GM18519 (cell line): ENCODE measurements at regions not wholly inside any gene's neighbourhood (a gene's known extent, or its start where the extent isn't known, plus 50 kb on each side); places are given as distances from the start of the nearest gene placed in this dataset.
"Not testable (repeated sequence)": the region's sequence is repeated elsewhere in the genome, so short reads cannot be mapped to it uniquely, and the experiment has no call there.

Experiments used
- ATAC-seq: cut with Tn5 transposase; IDR thresholded peaks from one replicate; pipeline ENCODE4 v1.9.1; 2021; ENCODE audit warnings: mild to moderate bottlenecking, moderate library complexity; ENCODE audit not compliant: unreplicated experiment, low FRiP score

DNA sequence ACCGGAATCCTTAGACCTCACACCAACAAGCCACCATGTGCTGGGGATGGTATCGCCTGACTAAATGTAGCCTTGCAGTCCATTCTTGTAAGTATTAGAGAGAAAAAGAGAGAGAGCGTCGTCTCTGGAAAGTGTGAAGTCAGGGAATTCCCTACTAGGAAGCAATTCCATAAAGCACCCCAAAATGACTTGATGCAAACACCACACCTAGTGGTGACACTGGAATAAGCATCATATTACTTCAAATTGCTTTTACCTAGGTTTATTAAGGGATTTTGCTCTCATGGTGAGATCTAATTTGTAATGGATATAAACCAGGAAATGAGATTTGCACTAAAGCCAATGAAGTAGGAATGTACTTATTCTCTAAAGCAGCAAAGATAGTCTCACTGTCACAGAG lies 111.4 kb upstream of the METTL9 start:
- ATAC-seq = not testable (repeated sequence)

GRCh38 chr16:21499046-21499445 lies 100.3 kb upstream of the METTL9 start:
- not testable (repeated sequence) for ATAC-seq

DNA sequence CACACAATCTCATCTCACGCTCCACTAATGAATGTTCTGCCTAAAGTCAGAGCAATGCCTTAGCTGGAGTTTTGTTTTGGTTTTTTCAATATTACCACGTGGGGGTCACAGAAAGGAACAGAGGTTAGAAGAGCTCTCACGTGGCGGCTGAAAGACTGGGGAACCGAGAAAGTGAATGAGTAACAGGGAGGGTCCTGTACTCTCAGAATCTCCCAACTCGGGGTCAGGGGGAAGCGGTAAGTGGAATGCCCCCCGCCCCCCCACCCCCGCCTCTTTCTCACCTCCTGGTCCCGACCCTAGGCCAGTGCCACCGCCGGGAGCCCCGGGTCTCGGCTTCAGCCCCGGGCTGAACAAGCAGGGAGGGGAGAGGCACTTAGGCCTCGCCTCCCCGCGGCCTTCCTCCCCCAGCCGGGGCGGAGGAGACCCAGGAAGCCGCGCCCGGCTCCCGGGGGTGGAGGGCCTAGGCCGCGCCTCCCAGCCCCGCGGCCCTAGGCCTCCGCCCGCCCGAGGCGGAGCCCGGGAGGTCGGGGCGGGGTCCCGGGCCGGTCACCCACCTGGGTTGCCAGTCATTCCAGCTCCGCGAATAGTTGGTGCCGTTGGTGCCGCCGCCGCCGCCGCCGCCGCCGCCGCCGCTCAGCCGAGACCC lies 98.0 kb upstream of the METTL9 start:
- ATAC-seq = peak; percentile 34

DNA sequence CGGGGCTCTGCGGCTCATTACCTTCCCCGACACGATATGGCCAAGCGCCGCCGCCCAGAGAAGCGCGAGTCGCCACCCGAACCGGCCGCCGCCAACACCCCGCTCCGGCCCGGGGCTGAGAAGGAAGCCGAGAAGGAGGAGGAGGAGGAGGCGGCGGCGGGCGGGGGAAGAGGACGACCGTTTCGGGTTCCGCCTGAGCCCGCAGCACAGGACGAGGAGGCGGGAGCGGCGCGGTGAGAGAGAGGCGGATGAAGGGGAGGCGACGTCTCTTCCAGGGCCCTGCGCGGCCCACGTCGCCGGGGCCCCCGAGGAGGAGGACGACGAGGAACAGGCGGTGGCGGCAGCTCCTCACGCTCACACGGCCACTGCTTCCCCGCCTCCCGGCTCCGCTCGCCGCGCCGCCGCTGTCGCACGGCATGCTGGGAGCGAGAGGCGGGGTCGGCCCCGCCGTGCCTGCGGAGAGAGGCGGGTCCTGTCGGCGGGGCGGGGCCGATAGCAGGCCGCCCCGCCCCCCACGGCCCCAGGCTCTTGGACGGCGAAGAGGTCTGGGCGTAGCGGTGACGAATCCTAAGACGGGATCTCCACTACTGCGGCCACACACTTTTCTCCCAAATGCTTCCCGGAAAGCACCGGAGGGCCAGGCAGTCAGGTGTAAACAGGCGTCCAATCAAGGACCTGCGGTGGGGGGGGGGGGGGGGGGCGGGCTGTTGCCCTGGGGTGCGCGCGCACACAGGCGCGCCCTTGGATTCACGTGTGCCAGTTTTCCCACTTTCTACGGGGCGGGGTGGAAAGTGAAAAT lies 97.3 kb upstream of the METTL9 start:
- peak; percentile 78 for ATAC-seq

- ATAC-seq = not testable (repeated sequence)
Measured at GRCh38 chr16:21503574-21503920, 95.8 kb upstream of the METTL9 start.

DNA sequence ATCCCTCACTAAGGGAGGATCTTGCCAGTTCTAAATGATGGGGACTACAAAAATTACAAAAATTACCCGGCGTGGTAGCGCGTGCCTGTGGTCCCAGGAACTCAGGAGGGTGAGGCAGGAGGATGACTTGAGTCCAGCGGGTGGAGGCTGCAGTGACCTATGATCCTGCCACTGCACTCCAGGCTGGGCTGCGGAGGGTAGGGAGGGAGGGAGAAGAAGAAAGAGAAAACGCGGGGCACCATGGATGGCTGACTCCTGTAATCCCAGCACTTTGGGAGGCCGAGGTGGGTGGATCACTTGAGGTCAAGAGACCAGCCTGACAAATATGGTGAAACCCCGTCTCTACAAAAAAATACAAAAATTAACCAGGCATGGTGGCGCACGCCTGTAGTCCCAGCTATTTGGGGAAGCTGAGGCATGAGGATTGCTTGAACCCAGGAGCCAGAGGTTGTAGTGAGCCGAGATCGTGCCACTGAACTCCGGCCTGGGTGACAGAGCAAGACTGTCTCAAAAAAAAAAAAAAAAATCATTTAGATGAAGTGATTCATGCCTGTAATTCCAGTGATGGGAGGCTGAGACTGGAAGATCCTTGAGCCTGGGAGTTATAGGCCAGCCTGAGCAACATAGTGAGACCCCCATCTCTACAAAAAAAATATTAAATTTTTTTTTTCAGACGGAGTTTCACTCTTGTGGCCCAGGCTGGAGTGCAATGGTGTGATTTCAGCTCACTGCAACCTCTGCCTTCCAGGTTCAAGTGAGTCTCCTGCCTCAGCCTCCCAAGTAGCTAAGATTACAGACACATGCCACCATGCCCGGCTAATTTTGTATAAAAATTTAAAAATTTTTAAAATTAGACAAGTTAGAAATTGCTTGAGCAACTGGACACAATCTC lies 95.2 kb upstream of the METTL9 start:
- ATAC-seq = not testable (repeated sequence)

DNA sequence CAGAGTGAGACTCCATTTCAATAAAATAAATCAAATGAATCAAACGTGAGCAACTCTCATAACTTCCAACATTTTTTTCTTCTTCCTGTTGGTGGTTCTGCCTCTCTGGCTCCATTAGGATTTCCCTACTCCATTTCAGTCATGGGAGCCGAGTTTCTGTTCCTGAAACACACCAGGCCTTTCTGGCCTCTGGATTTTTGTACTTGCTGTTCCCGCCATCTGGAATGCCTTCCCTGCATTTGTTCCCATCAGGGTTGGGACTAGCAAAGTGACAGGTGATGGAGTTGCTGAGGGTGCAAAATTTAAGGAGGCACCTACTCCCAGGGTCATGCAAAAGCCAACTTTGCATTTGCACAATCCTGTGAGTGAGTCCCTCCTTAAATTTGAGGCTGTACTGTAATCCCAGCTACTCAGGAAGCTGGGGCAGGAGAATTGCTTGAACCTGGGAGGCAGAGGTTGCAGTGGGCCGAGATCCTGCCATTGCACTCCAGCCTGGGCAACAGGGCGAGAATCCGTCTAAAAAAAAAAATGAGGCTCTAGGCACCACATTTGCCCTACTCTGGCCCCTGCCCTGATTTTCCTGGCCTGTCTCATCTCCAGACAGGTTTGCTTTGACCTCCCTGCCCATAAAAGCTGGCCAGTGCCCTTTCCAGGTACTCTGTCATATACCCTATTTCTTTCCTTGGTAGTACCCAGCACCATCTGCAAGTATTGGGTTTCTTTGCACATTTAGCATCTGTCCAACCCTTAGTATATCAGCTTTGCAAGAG lies 93.4 kb upstream of the METTL9 start:
- not testable (repeated sequence) for ATAC-seq

GRCh38 chr16:21506857-21507456 lies 92.4 kb upstream of the METTL9 start:
- ATAC-seq = peak; percentile 25

DNA sequence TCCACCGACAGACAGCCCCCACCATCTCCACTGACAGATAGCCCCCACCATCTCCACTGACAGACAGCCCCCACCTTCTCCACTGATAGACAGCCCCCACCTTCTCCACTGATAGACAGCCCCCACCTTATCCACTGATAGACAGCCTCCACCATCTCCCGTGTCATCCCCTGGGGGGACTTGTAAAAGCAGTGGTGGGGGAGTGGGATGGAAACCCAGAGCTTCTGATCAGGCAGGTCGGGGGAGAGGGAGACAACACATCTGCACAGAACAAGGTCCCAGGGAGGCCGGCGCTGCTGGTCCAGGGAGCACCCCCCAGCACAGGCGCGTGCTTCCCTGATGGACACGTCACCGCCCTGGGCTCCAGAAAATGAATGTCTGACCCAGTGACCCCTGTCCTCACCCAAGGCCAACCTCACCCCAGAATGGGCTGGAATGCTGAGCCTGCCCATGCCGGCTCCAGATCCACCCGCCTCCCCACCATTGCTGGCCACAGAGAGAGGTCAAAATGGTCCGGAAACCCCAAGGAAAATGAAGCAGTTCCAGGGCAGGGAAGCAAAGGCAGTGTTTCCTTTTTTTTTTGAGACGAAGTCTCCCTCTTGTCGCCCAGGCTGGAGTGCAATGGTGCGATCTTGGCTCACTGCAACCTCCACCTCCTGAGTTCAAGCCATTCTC lies 91.6 kb upstream of the METTL9 start:
- not testable (repeated sequence) for ATAC-seq

DNA sequence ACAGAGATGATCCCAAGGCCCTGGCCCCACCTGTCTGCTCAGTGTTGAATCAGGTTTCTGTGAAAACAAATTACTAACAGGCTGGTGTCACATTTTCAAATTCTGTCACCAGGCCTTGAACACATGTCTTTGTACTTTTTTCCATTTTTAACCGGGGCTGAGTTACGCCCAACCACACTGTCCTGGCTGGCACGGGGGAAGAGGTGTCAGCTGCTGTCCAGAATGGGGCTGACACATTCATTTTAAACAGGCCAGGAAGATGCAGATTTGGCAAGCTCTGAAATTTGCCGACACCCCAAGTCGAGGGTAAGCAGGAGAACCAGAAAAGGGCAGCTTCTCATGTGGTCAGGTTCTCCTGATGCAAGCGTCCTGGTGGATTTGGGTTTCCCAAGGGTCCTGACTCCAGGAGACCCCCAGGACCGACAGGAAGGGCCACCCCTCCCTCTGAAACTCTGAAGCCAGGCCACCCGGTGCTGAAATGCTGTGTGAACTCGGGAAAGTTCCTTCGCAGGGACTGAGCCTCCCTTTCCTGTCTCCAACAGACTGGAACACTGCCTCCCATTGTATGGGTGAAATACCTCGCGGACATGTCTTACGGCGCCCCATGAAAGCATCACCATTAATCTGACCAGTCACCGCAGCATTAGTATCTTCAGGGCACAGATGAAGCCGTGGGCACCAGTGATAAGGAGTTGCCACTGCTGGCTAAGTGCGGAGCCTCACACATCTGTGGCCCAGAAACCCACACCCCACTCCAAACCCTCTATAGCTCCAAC lies 90.5 kb upstream of the METTL9 start:
- ATAC-seq = not testable (repeated sequence)

DNA sequence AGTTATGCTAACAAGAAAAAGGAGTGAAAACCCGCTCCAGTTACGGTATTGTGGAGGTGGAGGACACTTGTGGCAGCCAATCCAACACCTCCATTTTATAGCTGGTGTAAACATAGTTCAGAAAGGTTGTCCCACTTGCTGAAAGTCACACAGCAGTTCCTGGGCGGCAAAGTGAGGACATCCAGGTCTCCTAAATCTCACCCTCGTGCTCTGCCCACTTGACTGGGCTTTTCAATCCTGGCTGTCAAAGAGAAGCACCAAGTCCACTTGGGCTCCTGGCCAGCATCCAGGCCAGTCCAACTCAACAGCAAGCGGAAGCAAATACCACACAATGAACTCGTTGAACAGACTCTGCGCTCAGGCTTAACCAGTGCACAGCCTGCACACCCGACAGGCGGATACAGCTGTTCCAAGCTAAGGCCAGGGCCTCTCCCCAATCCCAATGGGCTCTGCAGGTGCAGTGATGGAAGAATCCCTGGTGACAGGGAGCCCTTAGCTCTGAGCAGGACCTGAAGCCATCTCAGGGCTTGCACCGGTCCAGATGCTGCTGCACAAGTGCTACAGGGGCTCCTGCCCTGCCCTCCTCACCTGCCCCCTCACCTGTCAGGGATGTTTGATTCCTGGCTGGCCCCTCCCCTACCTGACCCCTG lies 89.8 kb upstream of the METTL9 start:
- not testable (repeated sequence) for ATAC-seq

- ATAC-seq = not testable (repeated sequence)
Measured at GRCh38 chr16:21510869-21511255, 88.5 kb upstream of the METTL9 start.

DNA sequence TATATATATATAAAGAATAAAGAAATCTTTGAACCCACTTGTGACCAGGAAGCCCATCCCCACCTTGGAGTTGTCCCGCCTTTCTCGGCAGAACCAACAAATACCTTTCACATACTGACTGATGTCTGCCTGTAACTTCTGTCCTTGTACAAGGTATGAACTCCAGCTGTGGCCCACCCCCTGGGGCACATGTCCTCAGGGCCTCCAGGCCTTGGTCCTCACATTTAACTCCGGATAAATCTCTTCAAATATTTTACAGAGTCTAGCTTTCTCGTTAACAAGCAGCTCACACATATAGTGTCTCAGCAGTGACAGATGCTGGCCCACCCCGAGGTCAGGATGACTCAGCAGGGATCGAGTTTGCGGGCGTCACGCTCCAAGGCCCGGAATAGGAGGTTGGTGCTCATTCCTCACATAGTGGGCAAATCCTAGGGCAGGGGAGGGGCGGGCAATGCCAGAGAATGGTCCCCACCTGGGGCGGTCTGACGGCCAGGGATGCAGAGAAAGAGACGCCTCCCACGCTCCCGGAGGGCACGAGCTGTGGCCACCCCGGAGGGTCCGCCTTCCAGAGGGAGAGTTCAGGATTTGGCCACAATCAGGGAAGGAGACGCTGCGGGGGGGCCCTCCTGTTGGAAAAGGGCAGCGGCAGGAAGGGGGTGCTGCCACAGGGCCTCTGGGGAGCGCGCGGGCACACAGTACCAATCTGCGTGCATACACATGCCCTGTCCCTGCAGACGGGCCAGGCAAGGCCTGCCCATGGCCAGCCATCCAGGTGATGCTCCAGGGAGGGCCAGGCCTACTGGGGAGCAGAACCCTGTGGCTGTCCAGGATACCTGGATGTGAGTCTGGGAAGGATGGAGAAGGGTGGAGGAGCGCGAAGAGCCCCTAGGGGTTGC lies 87.8 kb upstream of the METTL9 start:
- not testable (repeated sequence) for ATAC-seq

DNA sequence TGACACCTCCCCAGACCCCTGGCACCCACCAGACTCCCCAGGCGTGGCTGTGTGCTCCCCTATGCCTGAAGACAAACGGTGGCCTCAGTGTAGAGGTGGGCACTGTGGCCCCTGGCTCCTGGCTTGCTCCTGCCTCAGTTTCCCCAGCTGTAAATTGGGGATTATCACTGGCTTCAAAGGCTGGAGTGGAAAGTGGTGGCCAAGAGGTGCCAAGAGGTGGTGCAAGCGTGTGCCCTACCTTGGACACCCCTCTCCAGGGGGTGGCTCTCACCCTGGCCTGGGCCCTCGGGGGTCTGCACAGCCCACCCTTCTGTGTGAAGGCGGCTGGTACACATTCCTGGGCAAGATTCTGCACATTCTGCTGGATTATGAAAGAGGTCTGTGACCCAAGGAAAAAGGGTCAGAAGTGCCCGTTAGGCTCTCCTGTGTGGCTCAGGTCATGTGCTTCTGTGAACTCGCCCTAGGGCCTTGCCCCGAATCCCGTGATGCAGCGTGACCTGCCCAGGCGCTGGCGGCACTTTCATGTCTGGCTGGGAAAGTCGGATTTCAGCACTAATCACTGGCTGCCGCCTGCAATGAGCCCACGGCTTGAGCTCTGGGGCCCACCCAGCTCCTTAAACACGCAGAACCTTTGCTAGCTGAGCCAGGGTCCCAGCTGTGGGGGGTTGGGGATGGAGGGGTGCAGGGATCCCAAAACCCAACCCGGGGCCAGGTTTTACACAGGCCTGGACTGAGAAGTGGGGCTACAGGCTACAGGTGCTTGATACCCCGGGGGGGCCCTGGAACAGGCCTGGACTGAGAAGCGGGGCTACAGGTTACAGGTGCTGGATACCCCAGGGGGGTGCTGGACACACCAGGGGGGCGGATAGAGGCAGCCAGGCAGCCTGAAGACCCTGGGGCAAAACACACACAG lies 86.8 kb upstream of the METTL9 start:
- not testable (repeated sequence) for ATAC-seq

- ATAC-seq = not testable (repeated sequence)
Measured at GRCh38 chr16:21513337-21513741, 86.0 kb upstream of the METTL9 start.
